GM12874 (cell line): ENCODE measurements at regions not wholly inside any gene's neighbourhood (a gene's known extent, or its start where the extent isn't known, plus 50 kb on each side); places are given as distances from the start of the nearest gene placed in this dataset.

Source experiments
- TF ChIP-seq, protein P1 (sequence below): IDR thresholded peaks from 2 replicates; pipeline ENCODE4 v1.5.1; 2011; ENCODE audit warnings: low read depth, mild to moderate bottlenecking, control low read depth, low read length, moderate library complexity; ENCODE audit not compliant: insufficient read depth

- TF ChIP-seq, protein P1, sequence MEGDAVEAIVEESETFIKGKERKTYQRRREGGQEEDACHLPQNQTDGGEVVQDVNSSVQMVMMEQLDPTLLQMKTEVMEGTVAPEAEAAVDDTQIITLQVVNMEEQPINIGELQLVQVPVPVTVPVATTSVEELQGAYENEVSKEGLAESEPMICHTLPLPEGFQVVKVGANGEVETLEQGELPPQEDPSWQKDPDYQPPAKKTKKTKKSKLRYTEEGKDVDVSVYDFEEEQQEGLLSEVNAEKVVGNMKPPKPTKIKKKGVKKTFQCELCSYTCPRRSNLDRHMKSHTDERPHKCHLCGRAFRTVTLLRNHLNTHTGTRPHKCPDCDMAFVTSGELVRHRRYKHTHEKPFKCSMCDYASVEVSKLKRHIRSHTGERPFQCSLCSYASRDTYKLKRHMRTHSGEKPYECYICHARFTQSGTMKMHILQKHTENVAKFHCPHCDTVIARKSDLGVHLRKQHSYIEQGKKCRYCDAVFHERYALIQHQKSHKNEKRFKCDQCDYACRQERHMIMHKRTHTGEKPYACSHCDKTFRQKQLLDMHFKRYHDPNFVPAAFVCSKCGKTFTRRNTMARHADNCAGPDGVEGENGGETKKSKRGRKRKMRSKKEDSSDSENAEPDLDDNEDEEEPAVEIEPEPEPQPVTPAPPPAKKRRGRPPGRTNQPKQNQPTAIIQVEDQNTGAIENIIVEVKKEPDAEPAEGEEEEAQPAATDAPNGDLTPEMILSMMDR, result no peak
Measured at GRCh38 chr5:155960177-155960576, 366.8 kb upstream of the SGCD start.

- TF ChIP-seq, protein P1, result no peak
Measured at GRCh38 chr5:155969537-155969936, 357.4 kb upstream of the SGCD start.

- TF ChIP-seq, protein P1, result no peak
Measured at GRCh38 chr5:155974369-155974768, 352.6 kb upstream of the SGCD start.

DNA sequence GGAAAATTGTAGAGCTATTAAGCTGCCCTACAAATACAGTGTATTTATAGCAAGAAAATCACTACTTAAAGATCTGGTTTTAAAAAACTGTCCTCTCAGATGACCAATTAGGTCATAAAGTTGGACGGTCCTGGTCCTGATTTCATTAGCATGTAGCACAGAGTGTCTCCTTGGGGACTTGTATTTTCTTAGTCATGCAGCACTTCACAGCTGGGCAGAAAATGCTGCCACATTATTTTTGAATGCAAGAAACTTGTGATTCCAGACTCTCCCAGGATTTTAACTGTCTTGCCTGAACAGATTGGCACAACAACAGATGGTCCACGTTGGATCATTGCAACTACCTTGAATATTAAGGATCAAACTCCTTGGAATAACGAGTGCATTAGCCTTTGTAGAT is 348.1 kb upstream of the SGCD start:
- TF ChIP-seq, protein P1, result no peak

GRCh38 chr5:155982354-155982753 is 344.6 kb upstream of the SGCD start:
- TF ChIP-seq, protein P1, result no peak

DNA sequence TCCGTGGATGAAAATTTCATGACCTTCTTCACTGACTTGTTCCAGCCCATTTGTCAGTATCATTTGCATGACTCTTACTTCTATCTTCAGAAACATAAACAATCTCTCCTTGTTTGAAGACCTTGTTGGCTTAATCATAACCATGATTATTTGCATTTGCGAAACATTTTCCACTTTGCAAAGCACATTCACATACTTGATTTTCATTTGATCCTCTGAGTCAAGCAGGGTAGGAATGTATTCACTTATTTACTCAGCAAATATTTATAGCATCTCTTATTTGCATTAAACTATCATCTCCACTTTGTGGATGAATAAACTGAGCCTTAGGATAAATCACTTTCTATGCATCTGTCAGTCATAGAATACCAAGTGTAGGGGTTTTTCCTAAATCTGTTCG is 343.0 kb upstream of the SGCD start:
- TF ChIP-seq, protein P1, result no peak

GRCh38 chr5:155987265-155987810 is 339.6 kb upstream of the SGCD start:
- TF ChIP-seq, protein P1, result no peak
